HG02678 (cell line): ENCODE measurements at regions not wholly inside any gene's neighbourhood (a gene's known extent, or its start where the extent isn't known, plus 50 kb on each side); places are given as distances from the start of the nearest gene placed in this dataset.

Experiments used
- ATAC-seq: cut with Tn5 transposase; IDR thresholded peaks from one replicate; pipeline ENCODE4 v1.9.1; 2021; ENCODE audit warnings: mild to moderate bottlenecking, moderate library complexity; ENCODE audit not compliant: unreplicated experiment

GRCh38 chr13:26942184-26942583 lies 181.6 kb upstream of the GPR12 start:
- no peak for ATAC-seq

- no peak for ATAC-seq
Measured at GRCh38 chr13:26941345-26942174, 181.0 kb upstream of the GPR12 start.

GRCh38 chr13:26934096-26934495 lies 173.5 kb upstream of the GPR12 start:
- ATAC-seq = no peak

- ATAC-seq = no peak
Measured at GRCh38 chr13:26932465-26932864, 171.9 kb upstream of the GPR12 start.

- peak; percentile 69 for ATAC-seq
Measured at GRCh38 chr13:26929971-26930730, 169.6 kb upstream of the GPR12 start.

- no peak for ATAC-seq
Measured at GRCh38 chr13:26927511-26927910, 166.9 kb upstream of the GPR12 start.

- ATAC-seq = no peak
Measured at GRCh38 chr13:26926371-26926770, 165.8 kb upstream of the GPR12 start.

GRCh38 chr13:26923824-26924605 lies 163.4 kb upstream of the GPR12 start:
- no peak for ATAC-seq

GRCh38 chr13:26921918-26922317 lies 161.3 kb upstream of the GPR12 start:
- no peak for ATAC-seq

- ATAC-seq = no peak
Measured at GRCh38 chr13:26920614-26921355, 160.2 kb upstream of the GPR12 start.

- no peak for ATAC-seq
Measured at GRCh38 chr13:26919732-26920131, 159.1 kb upstream of the GPR12 start.

- no peak for ATAC-seq
Measured at GRCh38 chr13:26919311-26919710, 158.7 kb upstream of the GPR12 start.

- no peak for ATAC-seq
Measured at GRCh38 chr13:26914624-26915023, 154.0 kb upstream of the GPR12 start.

- no peak for ATAC-seq
Measured at GRCh38 chr13:26914148-26914547, 153.6 kb upstream of the GPR12 start.

- ATAC-seq = no peak
Measured at GRCh38 chr13:26910754-26911465, 150.3 kb upstream of the GPR12 start.

GRCh38 chr13:26909477-26909876 lies 148.9 kb upstream of the GPR12 start:
- ATAC-seq = no peak

- no peak for ATAC-seq
Measured at GRCh38 chr13:26908126-26908525, 147.5 kb upstream of the GPR12 start.

GRCh38 chr13:26899202-26899601 lies 138.6 kb upstream of the GPR12 start:
- ATAC-seq = no peak

- ATAC-seq = no peak
Measured at GRCh38 chr13:26897706-26898550, 137.3 kb upstream of the GPR12 start.
